GM23338 (cell line): ENCODE measurements at regions not wholly inside any gene's neighbourhood (a gene's known extent, or its start where the extent isn't known, plus 50 kb on each side); places are given as distances from the start of the nearest gene placed in this dataset.

Experiments used
- ATAC-seq: fragments of 200-7000 bp; cut with Tn5 transposase; 3 replicates; pipeline ENCODE4 v1.9.1; 2020
- DNase-seq: peaks from one replicate; pipeline ENCODE4 v3.0.0-alpha.2; 2015; ENCODE audit warnings: low spot score
- H2AFZ ChIP-seq: fragments of 200-600 bp; sonication (generic); 2 replicates; pipeline ENCODE4 v1.8.0; 2016; ENCODE audit warnings: antibody characterized with exemption, mild to moderate bottlenecking, moderate library complexity
- H3F3A ChIP-seq: fragments of 200-600 bp; sonication (generic); replicated peaks from 2 replicates; pipeline ENCODE4 v1.8.0; 2017; ENCODE audit warnings: antibody characterized with exemption, mixed run types, low read depth
- H3K27ac ChIP-seq: fragments of 200-600 bp; sonication (generic); 2 replicates; pipeline ENCODE4 v1.6.1; 2016; ENCODE audit warnings: low read depth
- H3K27me3 ChIP-seq: fragments of 200-600 bp; sonication (generic); 2 replicates; pipeline ENCODE4 v1.8.0; 2016; ENCODE audit warnings: mild to moderate bottlenecking, mixed run types, moderate library complexity; ENCODE audit not compliant: insufficient read depth
- H3K36me3 ChIP-seq: fragments of 200-600 bp; sonication (generic); 2 replicates; pipeline ENCODE4 v1.8.0; 2016; ENCODE audit warnings: mild to moderate bottlenecking; ENCODE audit not compliant: insufficient read depth
- H3K4me1 ChIP-seq: fragments of 200-600 bp; sonication (generic); 2 replicates; pipeline ENCODE4 v1.8.0; 2016; ENCODE audit warnings: mild to moderate bottlenecking, moderate library complexity; ENCODE audit not compliant: insufficient read depth
- H3K4me2 ChIP-seq: fragments of 200-600 bp; sonication (generic); 2 replicates; pipeline ENCODE4 v1.7.1; 2017; ENCODE audit warnings: mixed run types
- H3K4me3 ChIP-seq: fragments of 200-600 bp; sonication (generic); 2 replicates; pipeline ENCODE4 v1.6.1; 2016; ENCODE audit warnings: mixed run types
- H3K79me2 ChIP-seq: fragments of 200-600 bp; sonication (generic); replicated peaks from 2 replicates; pipeline ENCODE4 v1.8.0; 2017; ENCODE audit warnings: mild to moderate bottlenecking; ENCODE audit not compliant: insufficient read depth
- H3K9me2 ChIP-seq: fragments of 200-600 bp; sonication (generic); 2 replicates; pipeline ENCODE4 v1.8.0; 2017; ENCODE audit not compliant: insufficient read depth
- H4K20me1 ChIP-seq: fragments of 200-600 bp; sonication (generic); replicated peaks from 2 replicates; pipeline ENCODE4 v1.8.0; 2017; ENCODE audit warnings: mild to moderate bottlenecking; ENCODE audit not compliant: insufficient read depth
- H3K27ac Mint-ChIP-seq: 2 replicates; pipeline ENCODE4 v1.8.0; 2020; ENCODE audit warnings: inconsistent platforms, mild to moderate bottlenecking, moderate library complexity, mixed read lengths
- H3K27me3 Mint-ChIP-seq: 3 replicates; pipeline ENCODE4 v1.8.0; 2022; ENCODE audit warnings: low read depth, mild to moderate bottlenecking, moderate library complexity, mixed read lengths, inconsistent platforms; ENCODE audit not compliant: insufficient read depth, poor library complexity
- H3K36me3 Mint-ChIP-seq: 3 replicates; pipeline ENCODE4 v1.8.0; 2021; ENCODE audit warnings: low read depth, mild to moderate bottlenecking, inconsistent platforms, moderate library complexity, mixed read lengths
- H3K4me1 Mint-ChIP-seq: 3 replicates; pipeline ENCODE4 v1.8.0; 2020; ENCODE audit warnings: mild to moderate bottlenecking, inconsistent platforms, mixed read lengths
- H3K4me3 Mint-ChIP-seq: 3 replicates; pipeline ENCODE4 v1.8.0; 2021; ENCODE audit warnings: moderate library complexity, mild to moderate bottlenecking, inconsistent platforms, mixed read lengths
- H3K9me3 Mint-ChIP-seq: 3 replicates; pipeline ENCODE4 v1.8.0; 2020; ENCODE audit warnings: moderate library complexity, mild to moderate bottlenecking, inconsistent platforms, mixed read lengths
- CREB1 ChIP-seq: fragments of 250-450 bp; sonication (Bioruptor Pico); IDR thresholded peaks from 2 replicates; pipeline ENCODE4 v1.5.0; 2020; ENCODE audit warnings: low read depth, mild to moderate bottlenecking, moderate library complexity
- ETS1 ChIP-seq: IDR thresholded peaks from 2 replicates; pipeline ENCODE4 v1.6.1; 2016; ENCODE audit warnings: antibody characterized with exemption
- EZH2phosphoT487 ChIP-seq: fragments of 200-600 bp; sonication (generic); IDR thresholded peaks from one replicate; pipeline ENCODE4 v1.8.1; 2018; ENCODE audit warnings: antibody characterized with exemption; ENCODE audit not compliant: unreplicated experiment
- NANOG ChIP-seq: IDR thresholded peaks from 2 replicates; pipeline ENCODE4 v1.6.1; 2016; ENCODE audit warnings: antibody characterized with exemption, borderline replicate concordance
- POLR2AphosphoS5 ChIP-seq: IDR thresholded peaks from 2 replicates; pipeline ENCODE4 v1.6.1; 2016; ENCODE audit warnings: antibody characterized with exemption, low read depth
- ZNF462 ChIP-seq: fragments of 250-450 bp; sonication (Bioruptor Pico); IDR thresholded peaks from 2 replicates; pipeline ENCODE4 v1.5.0; 2020; ENCODE audit warnings: mild to moderate bottlenecking, moderate library complexity

GRCh38 chr6:98560841-98561240, 273.5 kb upstream of the POU3F2 start:
- Histone ChIP-seq H3K79me2 (no peaks in the 10 kb centered on the region), H3K27ac (no peak overlapping the region), H3K27me3 (no peaks in the 10 kb centered on the region), H3K4me3 (no peak overlapping the region), H4K20me1 (no peaks in the 10 kb centered on the region), H3F3A (no peaks in the 10 kb centered on the region), H3K4me2 (no peak overlapping the region), H3K9me2 (peaks cover 3% of the 10 kb centered on the region; the same call in 1 of the 2 replicates), H3K36me3 (no peaks in the 10 kb centered on the region), H2AFZ (no peak overlapping the region), H3K4me1 (peaks cover 6% of the 10 kb centered on the region; the same call in 1 of the 2 replicates)
- Mint-ChIP-seq H3K27ac (no peak overlapping the region), H3K4me3 (no peak overlapping the region), H3K27me3 (peaks cover 1% of the 10 kb centered on the region), H3K4me1 (peaks cover 18% of the 10 kb centered on the region), H3K36me3 (no peaks in the 10 kb centered on the region), H3K9me3 (no peaks in the 10 kb centered on the region)
- DNase-seq = no peak
- TF ChIP-seq CREB1 (CRISPR knock-in tag) = no peak
- no peak for TF ChIP-seq NANOG
- TF ChIP-seq ZNF462 (CRISPR knock-in tag) = no peak
- TF ChIP-seq ETS1 = no peak
- no peak for TF ChIP-seq EZH2phosphoT487
- TF ChIP-seq POLR2AphosphoS5 = no peak
- no peak; the same call in 2 of the 3 replicates for ATAC-seq
